H1 (cell line): ENCODE measurements at regions not wholly inside any gene's neighbourhood (a gene's known extent, or its start where the extent isn't known, plus 50 kb on each side); places are given as distances from the start of the nearest gene placed in this dataset.

Source experiments
- BACH1 ChIP-seq: IDR thresholded peaks from 2 replicates; pipeline ENCODE4 v1.6.1; 2012; ENCODE audit warnings: low read length, improper control_type of control experiment
- EZH2 ChIP-seq: fragments of 200-600 bp; sonication (generic); IDR thresholded peaks from 2 replicates; pipeline ENCODE4 v1.7.1; 2012; ENCODE audit warnings: low read depth, mild to moderate bottlenecking, moderate library complexity, low read length, inconsistent platforms; ENCODE audit not compliant: severe bottlenecking
- POLR2A ChIP-seq, 2 experiments: IDR thresholded peaks; 1 replicate in 1 of 2; 2 replicates in 1 of 2; pipeline ENCODE4 v1.6.1; 2011; ENCODE audit warnings: low read depth in 2 of 2, low read length in 2 of 2, mild to moderate bottlenecking in 2 of 2; ENCODE audit errors: control extremely low read depth in 1 of 2
- SP2 ChIP-seq: IDR thresholded peaks from 2 replicates; pipeline ENCODE4 v1.6.1; 2012; ENCODE audit warnings: mild to moderate bottlenecking, low read length, inconsistent platforms

GRCh38 chr17:77022766-77023165 is 118.0 kb upstream of the SEC14L1 start:
- TF ChIP-seq EZH2: no peak
- TF ChIP-seq POLR2A (IDR thresholded peaks at IDR 0.05; ENCODE audit: control extremely low read depth in 1 of 2, low read depth in 2 of 2, low read length in 2 of 2): no peak
- no peak for TF ChIP-seq BACH1
- TF ChIP-seq SP2: no peak
